ENCODE measurements at regions not wholly inside any gene's neighbourhood (a gene's known extent, or its start where the extent isn't known, plus 50 kb on each side); places are given as distances from the start of the nearest gene placed in this dataset.

GRCh38 chr16:66278604-66279262, 87.8 kb upstream of the CDH5 start:
- TF ChIP-seq CTCF (conservative IDR thresholded peaks at IDR 0.05; ENCODE audit: low read depth, low read length), result peak; percentile 25
- H3K4me3 ChIP-seq (ENCODE audit: low read depth, low read length), result no peak overlapping the region
- no peak for DNase-seq (ENCODE audit: low read depth)

GRCh38 chr16:66278111-66278531, 88.4 kb upstream of the CDH5 start:
- no peak overlapping the region for H3K4me3 ChIP-seq (ENCODE audit: low read depth, low read length)
- no peak for DNase-seq (ENCODE audit: low read depth)

GRCh38 chr16:66277311-66278070, 89.0 kb upstream of the CDH5 start:
- no peak overlapping the region for H3K4me3 ChIP-seq (ENCODE audit: low read depth, low read length)
- DNase-seq (ENCODE audit: low read depth), result no peak
- no peak for TF ChIP-seq CTCF (conservative IDR thresholded peaks at IDR 0.05; ENCODE audit: low read depth, low read length)

More at GRCh38 chr16:66278111-66278531, 88.4 kb upstream of the CDH5 start:
- TF ChIP-seq CTCF (conservative IDR thresholded peaks at IDR 0.05; ENCODE audit: low read depth, low read length), result no peak

DNA sequence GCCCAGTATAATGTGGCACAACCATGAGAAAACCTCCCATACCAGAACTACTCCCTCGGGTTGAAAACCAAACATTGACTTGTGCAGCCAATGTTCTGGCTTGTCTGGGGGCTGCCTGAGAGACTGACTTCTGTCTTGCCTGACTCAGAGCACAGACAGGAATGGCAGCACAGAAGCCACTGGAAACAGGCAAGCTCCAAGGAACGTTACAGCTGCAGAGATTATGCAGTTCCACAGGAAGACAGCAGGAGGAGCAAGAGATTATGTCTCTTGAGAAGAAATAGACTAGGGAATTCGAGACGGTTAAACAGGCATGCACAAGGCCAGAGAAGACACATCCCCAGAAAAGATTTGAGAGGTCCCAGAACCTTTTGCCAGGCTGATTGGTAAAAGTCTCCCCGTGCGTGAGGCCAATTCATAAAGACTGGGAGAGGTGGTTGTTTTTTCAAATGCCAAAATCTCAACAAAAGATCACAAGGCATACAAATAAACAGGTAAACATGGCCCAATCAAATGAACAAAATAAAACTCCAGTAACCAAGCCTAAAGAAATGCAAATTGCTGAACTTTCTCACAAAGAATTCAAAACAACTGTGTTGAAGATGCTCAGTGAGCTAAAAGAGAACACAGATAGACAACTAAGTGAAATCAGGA, 90.6 kb upstream of the CDH5 start:
- peak; percentile 20 for DNase-seq (ENCODE audit: low read depth)
- H3K4me3 ChIP-seq (ENCODE audit: low read depth, low read length), result no peak overlapping the region
- TF ChIP-seq CTCF (conservative IDR thresholded peaks at IDR 0.05; ENCODE audit: low read depth, low read length), result peak; percentile 87

GRCh38 chr16:66274335-66275110, 92.0 kb upstream of the CDH5 start:
- H3K4me3 ChIP-seq (ENCODE audit: low read depth, low read length), result no peak overlapping the region
- TF ChIP-seq CTCF (conservative IDR thresholded peaks at IDR 0.05; ENCODE audit: low read depth, low read length), result no peak
- DNase-seq (ENCODE audit: low read depth), result no peak

DNA sequence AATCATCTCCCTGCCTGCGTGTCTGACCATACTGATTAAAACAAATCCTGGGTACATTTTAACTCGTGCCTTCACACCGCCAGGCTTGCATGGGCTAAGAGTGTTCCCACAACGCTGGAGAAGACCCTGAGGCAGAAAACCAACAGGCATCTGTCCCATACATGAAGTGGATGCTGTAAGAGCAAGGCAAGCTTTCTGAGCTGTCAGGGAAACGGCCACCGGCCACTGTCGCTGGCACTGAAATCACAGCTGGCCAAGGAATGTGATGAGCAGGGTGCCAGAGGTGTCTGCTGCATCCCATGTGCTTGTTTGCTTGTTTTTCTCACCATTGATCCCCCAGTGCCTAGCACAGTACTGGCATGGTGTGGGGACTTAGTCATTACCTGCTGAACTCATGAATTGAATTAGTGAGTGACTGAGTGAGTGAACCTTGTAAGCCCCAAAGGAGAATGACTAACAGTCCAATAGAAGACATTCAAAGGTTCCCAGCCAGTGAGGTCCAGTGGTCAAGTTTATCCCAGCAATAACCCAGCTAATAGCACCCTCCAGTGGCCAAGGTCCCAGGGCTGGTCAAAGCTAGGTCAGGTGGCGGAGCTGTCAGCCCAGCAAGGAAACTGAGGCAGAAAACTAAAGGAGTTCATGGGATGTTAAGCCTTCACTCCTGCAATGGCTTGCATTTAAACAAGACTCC, 92.7 kb upstream of the CDH5 start:
- DNase-seq (ENCODE audit: low read depth), result no peak
- no peak overlapping the region for H3K4me3 ChIP-seq (ENCODE audit: low read depth, low read length)

More for the DNA sequence above, 92.7 kb upstream of the CDH5 start:
- TF ChIP-seq CTCF (conservative IDR thresholded peaks at IDR 0.05; ENCODE audit: low read depth, low read length), result no peak
